Astrocyte (in vitro differentiated cells and primary cell): ENCODE measurements at regions not wholly inside any gene's neighbourhood (a gene's known extent, or its start where the extent isn't known, plus 50 kb on each side); places are given as distances from the start of the nearest gene placed in this dataset.

Experiments used
- CTCF ChIP-seq: IDR thresholded peaks from 2 replicates; pipeline ENCODE4 v1.5.1; 2011; ENCODE audit warnings: low read depth, mild to moderate bottlenecking, inconsistent platforms, low read length, moderate library complexity; ENCODE audit not compliant: insufficient read depth
- EZH2 ChIP-seq: IDR thresholded peaks from 2 replicates; pipeline ENCODE4 v1.6.1; 2012; ENCODE audit warnings: mild to moderate bottlenecking, low read length, inconsistent platforms; ENCODE audit not compliant: insufficient read depth

DNA sequence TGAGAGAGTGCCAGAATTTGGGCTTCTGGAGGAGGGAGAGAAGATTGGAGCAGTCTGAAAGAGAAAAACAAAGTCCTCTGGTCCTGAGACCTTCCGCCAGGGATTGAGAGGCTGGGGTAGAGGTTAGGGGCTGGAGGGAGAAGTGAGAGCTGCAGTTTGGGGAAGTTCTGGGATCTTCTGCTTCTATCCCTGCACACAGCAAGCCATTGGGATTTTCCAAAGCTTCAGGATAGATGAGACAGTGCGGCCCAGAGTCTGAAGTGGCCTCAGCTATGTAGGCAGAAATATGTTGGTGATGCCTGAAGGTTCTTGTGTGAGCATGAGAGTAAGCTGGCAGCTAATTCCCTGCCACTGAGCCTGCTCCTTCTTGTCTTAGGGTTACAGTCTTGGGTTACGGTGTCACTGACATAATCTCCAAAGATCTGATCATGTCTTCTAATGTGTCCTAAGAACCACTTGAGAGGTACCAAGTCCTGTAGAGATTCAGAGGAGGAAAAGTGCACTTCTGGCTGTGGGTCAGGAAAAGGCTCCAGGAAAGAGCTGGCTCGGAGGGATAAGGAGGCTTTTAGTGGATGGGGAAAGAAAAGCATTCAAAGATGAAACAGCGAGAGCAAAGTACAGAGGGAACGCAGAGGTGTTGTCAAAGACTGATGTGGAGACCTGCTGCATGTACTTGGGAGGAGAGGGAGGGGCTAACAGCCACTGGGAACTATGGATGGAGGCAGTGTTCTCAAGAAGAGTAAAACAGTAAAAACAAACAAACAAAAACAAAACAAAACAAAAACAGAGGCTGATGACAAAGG, 131.1 kb upstream of the MYLIP start:
- no peak for TF ChIP-seq CTCF
- TF ChIP-seq EZH2, result no peak
